HG03457 (cell line): ENCODE measurements at regions not wholly inside any gene's neighbourhood (a gene's known extent, or its start where the extent isn't known, plus 50 kb on each side); places are given as distances from the start of the nearest gene placed in this dataset.

Experiments
- ATAC-seq: cut with Tn5 transposase; IDR thresholded peaks from one replicate; pipeline ENCODE4 v1.9.1; 2021; ENCODE audit warnings: moderate number of reproducible peaks; ENCODE audit not compliant: unreplicated experiment

- no peak for ATAC-seq
These were observed 1138.2 kb upstream of the TMEFF2 start for GRCh38 chr2:193332941-193333340.

DNA sequence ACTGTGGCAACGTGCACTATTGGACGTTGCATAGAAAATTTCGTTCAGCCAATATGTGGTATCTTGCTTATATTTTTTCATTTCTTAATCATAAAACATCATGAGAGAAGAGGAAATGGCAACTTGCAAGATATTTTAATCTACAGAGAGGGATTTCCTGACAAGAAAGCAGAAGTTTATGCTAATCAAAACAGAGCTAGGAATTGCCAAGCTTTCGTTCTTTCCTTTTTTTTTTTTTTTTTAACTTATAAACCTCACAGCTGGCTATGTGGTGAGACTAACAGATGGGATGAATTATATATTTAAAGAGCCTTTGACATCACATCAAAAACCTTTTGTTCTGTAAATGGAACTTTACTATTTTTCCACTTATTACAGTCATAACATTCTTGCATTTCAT lies 1136.9 kb upstream of the TMEFF2 start:
- ATAC-seq, result no peak

GRCh38 chr2:193326296-193326695 lies 1131.6 kb upstream of the TMEFF2 start:
- no peak for ATAC-seq

DNA sequence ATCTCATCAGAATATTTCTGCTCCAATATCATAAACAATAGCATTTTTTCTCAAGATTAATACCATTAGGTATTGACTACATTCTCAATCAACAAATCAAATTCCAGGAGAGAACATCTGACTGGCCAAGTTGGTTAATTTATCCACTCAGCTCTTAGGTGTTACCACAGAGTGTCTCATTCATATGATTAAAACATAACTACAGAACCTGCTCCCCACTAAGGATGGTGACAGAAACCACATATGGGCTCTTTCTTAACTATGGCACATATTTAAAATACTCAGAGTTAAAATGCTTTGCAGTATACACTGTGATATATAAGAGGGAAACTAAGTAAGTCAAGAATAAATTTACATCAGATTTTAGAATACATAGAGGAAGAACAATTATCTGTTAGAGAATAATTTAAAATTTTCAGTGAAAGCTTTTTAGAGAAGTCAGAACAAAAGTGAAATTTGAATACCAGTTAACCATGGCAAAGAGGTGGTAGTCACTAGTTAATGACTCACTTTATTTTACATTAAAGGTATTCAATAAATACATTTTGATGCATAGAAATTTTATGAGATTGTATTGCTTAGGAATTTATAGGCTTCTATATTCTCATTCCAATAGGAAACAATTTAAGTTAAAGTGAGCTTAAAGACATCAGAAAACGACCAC lies 1120.8 kb upstream of the TMEFF2 start:
- peak; percentile 56 for ATAC-seq

DNA sequence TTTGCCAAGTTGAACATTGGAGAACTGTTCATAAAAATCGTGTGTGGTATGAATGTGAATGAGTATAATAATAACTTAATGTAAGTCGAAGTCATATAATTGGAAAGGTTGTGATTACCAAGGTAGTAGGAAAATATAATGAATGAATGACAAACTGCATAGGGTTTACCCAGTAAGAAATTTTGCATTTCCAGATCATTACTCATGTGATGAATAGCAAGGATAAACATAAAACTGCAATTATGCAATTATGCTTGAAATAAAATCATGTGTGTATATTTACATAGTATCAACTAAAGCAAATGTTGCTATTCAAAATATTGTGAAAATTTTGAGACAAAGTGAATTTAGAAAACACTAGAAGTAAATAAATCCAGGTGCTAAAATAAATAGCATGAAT lies 1108.7 kb upstream of the TMEFF2 start:
- no peak for ATAC-seq

- ATAC-seq, result no peak
These were observed 1099.6 kb upstream of the TMEFF2 start for GRCh38 chr2:193294371-193294770.

- ATAC-seq, result no peak
These were observed 1084.6 kb upstream of the TMEFF2 start for GRCh38 chr2:193279361-193279760.

- no peak for ATAC-seq
These were observed 1082.3 kb upstream of the TMEFF2 start for GRCh38 chr2:193276988-193277387.

GRCh38 chr2:193276560-193276959 lies 1081.8 kb upstream of the TMEFF2 start:
- ATAC-seq, result no peak

- ATAC-seq, result no peak
These were observed 1081.3 kb upstream of the TMEFF2 start for GRCh38 chr2:193276069-193276468.

- no peak for ATAC-seq
These were observed 1077.3 kb upstream of the TMEFF2 start for GRCh38 chr2:193272011-193272410.

- no peak for ATAC-seq
These were observed 1076.1 kb upstream of the TMEFF2 start for GRCh38 chr2:193270816-193271215.

GRCh38 chr2:193267496-193268002 lies 1072.8 kb upstream of the TMEFF2 start:
- ATAC-seq, result no peak

GRCh38 chr2:193253014-193253530 lies 1058.3 kb upstream of the TMEFF2 start:
- ATAC-seq, result no peak

DNA sequence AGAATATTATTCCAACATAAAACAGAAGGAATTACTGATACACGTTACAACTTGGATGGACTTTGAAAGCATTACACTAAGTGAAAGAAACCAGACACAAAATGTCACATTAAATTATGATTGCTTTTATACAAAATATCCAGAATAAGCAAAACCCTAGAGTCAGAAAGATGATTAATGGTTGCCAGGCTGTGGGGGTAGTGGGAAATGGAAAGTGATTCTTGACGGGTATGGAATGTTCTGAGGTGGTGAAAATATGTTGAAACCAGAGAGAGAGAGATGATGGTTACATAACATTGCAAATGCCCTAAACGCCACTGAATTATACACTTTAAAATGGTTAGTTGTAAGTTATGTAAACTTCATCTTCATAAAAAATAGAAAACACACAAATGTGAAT lies 1057.2 kb upstream of the TMEFF2 start:
- no peak for ATAC-seq

GRCh38 chr2:193250389-193250788 lies 1055.7 kb upstream of the TMEFF2 start:
- ATAC-seq, result no peak

GRCh38 chr2:193240752-193241151 lies 1046.0 kb upstream of the TMEFF2 start:
- no peak for ATAC-seq

DNA sequence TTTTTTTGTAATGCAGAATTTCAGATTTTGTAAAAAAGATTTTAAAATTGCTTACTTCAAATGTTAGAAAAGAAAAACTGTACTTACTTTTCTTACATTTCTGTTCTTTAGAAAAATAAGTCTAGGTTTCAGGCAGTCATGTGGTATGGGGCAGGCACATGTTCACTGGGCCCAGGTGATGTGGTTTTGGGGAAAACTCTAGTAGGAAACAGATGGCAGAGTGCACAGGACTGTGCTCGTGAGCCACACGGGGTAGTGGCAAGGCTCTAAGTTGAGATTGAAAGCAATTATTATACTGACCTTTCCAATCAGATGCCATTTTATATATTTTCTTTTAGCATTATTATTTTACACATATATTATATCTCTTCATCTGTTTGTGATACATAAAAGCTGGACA lies 1036.9 kb upstream of the TMEFF2 start:
- no peak for ATAC-seq

GRCh38 chr2:193228276-193228675 lies 1033.5 kb upstream of the TMEFF2 start:
- no peak for ATAC-seq

GRCh38 chr2:193222454-193222853 lies 1027.7 kb upstream of the TMEFF2 start:
- no peak for ATAC-seq

DNA sequence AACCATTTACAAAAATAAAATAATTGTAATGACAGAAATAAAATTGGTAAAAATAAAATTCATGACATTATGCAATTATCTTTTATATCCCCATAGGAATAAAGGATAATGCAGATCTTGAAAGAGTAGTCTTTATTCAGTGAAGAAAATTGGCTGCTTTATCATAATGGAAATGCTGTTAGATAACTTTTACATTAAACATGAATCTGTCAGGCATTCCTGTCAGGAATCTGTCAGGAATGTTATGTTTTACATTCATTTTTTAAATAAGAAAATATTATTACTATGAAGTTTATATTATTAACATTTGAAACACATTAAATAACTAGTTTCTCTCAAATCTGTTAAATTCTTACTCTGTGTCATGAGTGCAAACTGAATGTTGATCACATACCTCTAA lies 1024.7 kb upstream of the TMEFF2 start:
- ATAC-seq, result no peak

DNA sequence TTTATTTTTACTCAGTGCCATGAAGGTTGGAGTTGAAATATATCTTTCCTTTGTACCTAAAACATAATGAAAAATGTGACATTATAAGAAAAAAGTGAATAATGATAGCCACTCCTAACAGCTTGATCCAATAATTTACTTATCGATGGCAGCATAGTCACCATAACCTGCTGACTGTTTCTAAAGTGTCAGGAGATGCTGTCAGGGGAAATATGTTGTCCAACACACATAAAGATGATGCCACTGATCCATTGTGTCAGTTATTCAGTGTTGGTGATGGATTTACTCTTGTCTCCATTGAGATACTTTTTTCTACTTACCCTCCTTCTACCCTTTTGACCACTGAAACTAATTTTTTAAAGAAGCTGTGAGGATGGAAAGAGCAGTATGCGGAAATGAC lies 1006.9 kb upstream of the TMEFF2 start:
- ATAC-seq, result no peak

GRCh38 chr2:193199322-193199721 lies 1004.6 kb upstream of the TMEFF2 start:
- ATAC-seq, result no peak
